Transverse colon (tissue), 3 donors: ENCODE measurements at regions not wholly inside any gene's neighbourhood (a gene's known extent, or its start where the extent isn't known, plus 50 kb on each side); places are given as distances from the start of the nearest gene placed in this dataset.

Source experiments
- CTCF ChIP-seq, 5 experiments: fragments of 200-600 bp in 3 of 5; fragments of 450-650 bp in 2 of 5; sonication (generic) in 3 of 5; IDR thresholded peaks; 1 replicate in 2 of 5; 2 replicates in 3 of 5; pipeline ENCODE4 v1.5.1; 2016 to 2017; ENCODE audit warnings: antibody characterized with exemption in 5 of 5, inconsistent platforms in 3 of 5, mild to moderate bottlenecking in 2 of 5, moderate library complexity in 1 of 5
- POLR2A ChIP-seq: fragments of 450-650 bp; IDR thresholded peaks from one replicate; pipeline ENCODE4 v1.6.1; 2016; ENCODE audit warnings: antibody characterized with exemption, mild to moderate bottlenecking, moderate library complexity

- no peak for TF ChIP-seq CTCF (IDR thresholded peaks at IDR 0.05)
- no peak for TF ChIP-seq POLR2A
These were observed 781.4 kb downstream of the PCDH18 start for GRCh38 chr4:136750897-136751296.
